SK-N-SH (cell line): ENCODE measurements at regions not wholly inside any gene's neighbourhood (a gene's known extent, or its start where the extent isn't known, plus 50 kb on each side); places are given as distances from the start of the nearest gene placed in this dataset.
A peak's percentile ranks its signal among the peaks of the same experiment; 100 is the strongest.

Experiments
- CTCF ChIA-PET: fragments of 300-600, 350-600 bp; formaldehyde crosslinking; extraction: SDS; loops from one replicate; lab custom pipeline; 2021; lab: Yijun Ruan, JAX
- POLR2A ChIA-PET: fragments of 350-600 bp; sonication (Branson Sonifier 250); formaldehyde crosslinking; extraction: SDS; loops from one replicate; lab custom pipeline; 2020; ENCODE audit warnings: antibody characterized with exemption, inconsistent platforms; lab: Yijun Ruan, JAX
- DNase-seq: peaks from one replicate; pipeline ENCODE4 v3.0.0; 2012
- H2AFZ ChIP-seq: fragments of 200-600 bp; sonication (generic); 2 replicates; pipeline ENCODE4 v1.8.1; 2016; ENCODE audit warnings: antibody characterized with exemption, mild to moderate bottlenecking, low read depth
- H3F3A ChIP-seq: fragments of 200-600 bp; sonication (generic); replicated peaks from 2 replicates; pipeline ENCODE3; 2016; ENCODE audit warnings: antibody characterized with exemption, mild to moderate bottlenecking; ENCODE audit not compliant: insufficient read depth
- H3K27ac ChIP-seq, 2 experiments: fragments of 200-500 bp in 1 of 2; fragments of 200-600 bp in 1 of 2; sonication (Bioruptor generic) in 1 of 2; sonication (generic), shearing (Covaris generic) in 1 of 2; 2 replicates each; pipeline versions ENCODE4 v1.5.1 to v1.6.1; 2014 to 2016; ENCODE audit warnings: low read depth in 2 of 2, inconsistent platforms in 1 of 2, low read length in 1 of 2, mild to moderate bottlenecking in 1 of 2, mixed read lengths in 1 of 2
- H3K27me3 ChIP-seq: fragments of 200-600 bp; sonication (generic), shearing (Covaris generic); 2 replicates; pipeline ENCODE4 v1.6.1; 2016; ENCODE audit warnings: mixed run types; ENCODE audit not compliant: insufficient read depth
- H3K36me3 ChIP-seq, 2 experiments: fragments of 200-500 bp in 1 of 2; fragments of 200-600 bp in 1 of 2; sonication (Bioruptor generic) in 1 of 2; sonication (generic) in 1 of 2; replicated peaks in 1 of 2; 2 replicates each; pipeline versions ENCODE3 to v1.5.1; 2014 to 2016; ENCODE audit warnings: low read length in 1 of 2, mild to moderate bottlenecking in 1 of 2; ENCODE audit not compliant: insufficient read depth in 2 of 2, control insufficient read depth in 1 of 2
- H3K4me1 ChIP-seq, 2 experiments: fragments of 200-500 bp in 1 of 2; fragments of 200-600 bp in 1 of 2; sonication (Bioruptor generic) in 1 of 2; sonication (generic), shearing (Covaris generic) in 1 of 2; 2 replicates each; pipeline versions ENCODE4 v1.5.1 to v1.6.1; 2014 to 2016; ENCODE audit warnings: low read depth in 1 of 2, low read length in 1 of 2, mixed run types in 1 of 2; ENCODE audit not compliant: insufficient read depth in 2 of 2, control insufficient read depth in 1 of 2
- H3K4me2 ChIP-seq: fragments of 200-600 bp; sonication (generic), shearing (Covaris generic); 2 replicates; pipeline ENCODE4 v1.6.1; 2017; ENCODE audit warnings: mixed run types
- H3K4me3 ChIP-seq, 2 experiments: fragments of 200-500 bp in 1 of 2; fragments of 200-600 bp in 1 of 2; sonication (Bioruptor generic) in 1 of 2; sonication (generic), shearing (Covaris generic) in 1 of 2; 2 replicates each; pipeline versions ENCODE4 v1.5.1 to v1.8.1; 2014 to 2016; ENCODE audit warnings: low read depth in 2 of 2, inconsistent platforms in 1 of 2, low read length in 1 of 2, mild to moderate bottlenecking in 1 of 2, mixed read lengths in 1 of 2, moderate library complexity in 1 of 2
- H3K79me2 ChIP-seq: fragments of 200-600 bp; sonication (generic); 2 replicates; pipeline ENCODE4 v1.8.1; 2017; ENCODE audit warnings: mild to moderate bottlenecking; ENCODE audit not compliant: insufficient read depth
- H3K9ac ChIP-seq: fragments of 200-600 bp; sonication (generic); 2 replicates; pipeline ENCODE4 v1.6.1; 2017; ENCODE audit warnings: mixed run types
- H3K9me2 ChIP-seq: fragments of 200-600 bp; sonication (generic); 2 replicates; pipeline ENCODE4 v1.6.1; 2017; ENCODE audit warnings: mixed run types
- H3K9me3 ChIP-seq: fragments of 200-600 bp; sonication (generic); 2 replicates; pipeline ENCODE4 v1.6.1; 2017; ENCODE audit warnings: mixed run types, mild to moderate bottlenecking, moderate library complexity
- H4K20me1 ChIP-seq: fragments of 200-600 bp; sonication (generic); 2 replicates; pipeline ENCODE4 v1.6.1; 2017; ENCODE audit warnings: mild to moderate bottlenecking, mixed run types; ENCODE audit not compliant: insufficient read depth
- EP300 ChIP-seq, 2 experiments: IDR thresholded peaks; 2 replicates each; pipeline versions ENCODE4 v1.4.0 to v1.6.1; 2012; ENCODE audit warnings: borderline replicate concordance in 1 of 2, low read depth in 1 of 2, low read length in 1 of 2
- FOSL2 ChIP-seq: IDR thresholded peaks from 2 replicates; pipeline ENCODE4 v1.4.0; 2012; ENCODE audit warnings: low read depth, mild to moderate bottlenecking, moderate library complexity, borderline replicate concordance
- FOXM1 ChIP-seq: IDR thresholded peaks from 2 replicates; pipeline ENCODE4 v1.4.0; 2012; ENCODE audit warnings: low read depth, mild to moderate bottlenecking
- GATA2 ChIP-seq: sonication (generic); formaldehyde crosslinking; IDR thresholded peaks from 2 replicates; pipeline ENCODE4 v1.5.0; 2020; ENCODE audit warnings: mild to moderate bottlenecking, missing genetic modification reagents
- JUND ChIP-seq: IDR thresholded peaks from 2 replicates; pipeline ENCODE4 v1.4.0; 2012
- MXI1 ChIP-seq: IDR thresholded peaks from 2 replicates; pipeline ENCODE4 v1.6.1; 2012; ENCODE audit warnings: mild to moderate bottlenecking, low read depth, low read length, improper control_type of control experiment
- POLR2AphosphoS5 ChIP-seq: IDR thresholded peaks from 2 replicates; pipeline ENCODE4 v1.6.1; 2012; ENCODE audit warnings: low read depth, low read length
- RAD21 ChIP-seq: IDR thresholded peaks from 2 replicates; pipeline ENCODE4 v1.6.1; 2012; ENCODE audit warnings: mild to moderate bottlenecking, low read length
- RCOR1 ChIP-seq: fragments of 150-350 bp; IDR thresholded peaks from 2 replicates; pipeline ENCODE4 v1.6.1; 2017; ENCODE audit warnings: antibody characterized with exemption, low read length
- RXRA ChIP-seq: IDR thresholded peaks from 2 replicates; pipeline ENCODE4 v1.4.0; 2012; ENCODE audit warnings: low read depth, mild to moderate bottlenecking, borderline replicate concordance
- SMC3 ChIP-seq: IDR thresholded peaks from 2 replicates; pipeline ENCODE4 v1.6.1; 2012; ENCODE audit warnings: low read depth, low read length, improper control_type of control experiment
- TAF1 ChIP-seq: IDR thresholded peaks from 2 replicates; pipeline ENCODE4 v1.6.1; 2012; ENCODE audit warnings: low read depth, mild to moderate bottlenecking, low read length, moderate library complexity, borderline replicate concordance
- TCF12 ChIP-seq: IDR thresholded peaks from 2 replicates; pipeline ENCODE4 v1.4.0; 2012
- WGBS: methylation state at CpG from one replicate; pipeline ENCODE4 v1.1.6; 2017; ENCODE audit warnings: low lambda C conversion rate; 5-methylcytosine and 5-hydroxymethylcytosine counted together

GRCh38 chr4:107314156-107314555 lies 278.0 kb upstream of the DKK2 start:
- Histone ChIP-seq H3K4me2 (no peak overlapping the region), H3K27ac (no peak overlapping the region), H3K9me3 (no peaks in the 10 kb centered on the region), H2AFZ (no peak overlapping the region), H3K36me3 (no peaks in the 10 kb centered on the region), H3K79me2 (no peaks in the 10 kb centered on the region), H3F3A (peaks cover 6% of the 10 kb centered on the region), H3K9me2 (no peaks in the 10 kb centered on the region), H3K4me1 (peaks cover 0 to 4% of the 10 kb centered on the region in 2 experiments; a peak in 3 of 4 replicates), H4K20me1 (no peaks in the 10 kb centered on the region), H3K4me3 (no peak overlapping the region), H3K9ac (no peak overlapping the region), H3K27me3 (no peaks in the 10 kb centered on the region)
- POLR2A ChIA-PET, result no interaction called here
- 86% methylated on average over 1 of the region's 1 CpG for WGBS
- CTCF ChIA-PET, result no interaction called here
- no peak for TF ChIP-seq JUND
- TF ChIP-seq FOXM1, result no peak
- TF ChIP-seq MXI1, result no peak
- TF ChIP-seq RAD21, result no peak
- no peak for TF ChIP-seq SMC3
- no peak for TF ChIP-seq POLR2AphosphoS5
- no peak for TF ChIP-seq FOSL2
- no peak for DNase-seq

- H3K9me2 ChIP-seq, result no peaks in the 10 kb centered on the region
- TF ChIP-seq TCF12, result no peak
- TF ChIP-seq RXRA, result no peak
- TF ChIP-seq, all 33 proteins: peak for 0
- no peak for DNase-seq
- 82% methylated on average over 4 of the region's 4 CpGs for WGBS
- Histone ChIP-seq H3F3A (peaks cover 6% of the 10 kb centered on the region), H3K27ac (no peak overlapping the region), H3K79me2 (no peaks in the 10 kb centered on the region), H3K27me3 (no peaks in the 10 kb centered on the region), H2AFZ (no peak overlapping the region), H3K9ac (no peak overlapping the region), H3K36me3 (no peaks in the 10 kb centered on the region), H3K4me3 (no peak overlapping the region), H3K9me3 (no peaks in the 10 kb centered on the region), H3K4me1 (no peaks in the 10 kb centered on the region; a peak in 1 of 4 replicates), H3K4me2 (no peak overlapping the region), H4K20me1 (no peaks in the 10 kb centered on the region)
- ChIA-PET CTCF (no interaction called here), POLR2A (no interaction called here)
Observed at GRCh38 chr4:107312366-107312765, 276.3 kb upstream of the DKK2 start.

- Histone ChIP-seq H3K9me2 (no peaks in the 10 kb centered on the region), H3K4me3 (no peak overlapping the region), H3K27me3 (no peaks in the 10 kb centered on the region), H3K79me2 (no peaks in the 10 kb centered on the region), H3K4me2 (no peak overlapping the region), H3F3A (no peaks in the 10 kb centered on the region), H3K4me1 (no peaks in the 10 kb centered on the region), H3K9ac (no peak overlapping the region), H3K27ac (no peak overlapping the region; a peak in 1 of 4 replicates), H4K20me1 (no peaks in the 10 kb centered on the region), H3K9me3 (no peaks in the 10 kb centered on the region), H3K36me3 (no peaks in the 10 kb centered on the region), H2AFZ (no peak overlapping the region)
- 57% methylated on average over 5 of the region's 5 CpGs for WGBS
- ChIA-PET CTCF (no interaction called here), POLR2A (no interaction called here)
- no peak for TF ChIP-seq TAF1
- TF ChIP-seq EP300 (IDR thresholded peaks at IDR 0.05; ENCODE audit: borderline replicate concordance in 1 of 2, low read depth in 1 of 2, low read length in 1 of 2), result peak in 1 of 2 experiments; percentile 39; a peak in 1 of 4 replicates
- TF ChIP-seq RCOR1, result peak; percentile 37; the same call in 1 of the 2 replicates
- TF ChIP-seq GATA2 (CRISPR knock-in tag), result peak; percentile 50; the same call in 1 of the 2 replicates
- peak; percentile 7 for DNase-seq
Observed at GRCh38 chr4:107304699-107305286, 268.7 kb upstream of the DKK2 start.
